ENCODE measurements at regions not wholly inside any gene's neighbourhood (a gene's known extent, or its start where the extent isn't known, plus 50 kb on each side); places are given as distances from the start of the nearest gene placed in this dataset.

GRCh38 chr18:1124495-1124894 is 219.8 kb downstream of the ADCYAP1 start:
- TF ChIP-seq POLR2A (IDR thresholded peaks at IDR 0.05) (no peak), CTCF (IDR thresholded peaks at IDR 0.05) (no peak), POLR2AphosphoS5 (IDR thresholded peaks at IDR 0.05) (no peak)

All from sigmoid colon (tissue), 4 donors.